Loucy (cell line): ENCODE measurements at regions not wholly inside any gene's neighbourhood (a gene's known extent, or its start where the extent isn't known, plus 50 kb on each side); places are given as distances from the start of the nearest gene placed in this dataset.
A peak's percentile ranks its signal among the peaks of the same experiment; 100 is the strongest.

Experiments
- H2AFZ ChIP-seq: fragments of 200-600 bp; sonication (generic); 2 replicates; pipeline ENCODE4 v1.6.0; 2016; ENCODE audit warnings: antibody characterized with exemption, mild to moderate bottlenecking, low read length, moderate library complexity
- H3F3A ChIP-seq: fragments of 200-600 bp; 2 replicates; pipeline ENCODE4 v1.6.0; 2016; ENCODE audit warnings: antibody characterized with exemption, low read depth, mild to moderate bottlenecking
- H3K27me3 ChIP-seq: fragments of 200-600 bp; sonication (generic); 2 replicates; pipeline ENCODE4 v1.6.1; 2014; ENCODE audit warnings: low read length, mild to moderate bottlenecking; ENCODE audit not compliant: insufficient read depth, poor library complexity, severe bottlenecking
- H3K36me3 ChIP-seq: fragments of 200-600 bp; sonication (generic); 2 replicates; pipeline ENCODE4 v1.6.1; 2016; ENCODE audit warnings: low read length; ENCODE audit not compliant: insufficient read depth
- H3K4me1 ChIP-seq: fragments of 200-600 bp; sonication (generic); 2 replicates; pipeline ENCODE4 v1.5.1; 2014; ENCODE audit warnings: low read length, mild to moderate bottlenecking; ENCODE audit not compliant: insufficient read depth, poor library complexity, severe bottlenecking
- H3K4me2 ChIP-seq: fragments of 200-600 bp; sonication (generic); 2 replicates; pipeline ENCODE4 v1.6.0; 2014; ENCODE audit warnings: antibody characterized with exemption, low read length, low read depth, mild to moderate bottlenecking; ENCODE audit not compliant: poor library complexity, severe bottlenecking
- H3K4me3 ChIP-seq: fragments of 200-600 bp; sonication (generic); 2 replicates; pipeline ENCODE4 v1.5.1; 2014; ENCODE audit warnings: low read length, mild to moderate bottlenecking, mixed read lengths; ENCODE audit not compliant: poor library complexity, severe bottlenecking
- H3K79me2 ChIP-seq: fragments of 200-600 bp; sonication (generic); 2 replicates; pipeline ENCODE4 v1.6.1; 2014; ENCODE audit warnings: low read length; ENCODE audit not compliant: insufficient read depth
- H3K9ac ChIP-seq: fragments of 200-600 bp; sonication (generic); 2 replicates; pipeline ENCODE4 v1.6.0; 2014; ENCODE audit warnings: mild to moderate bottlenecking, low read depth, low read length, moderate library complexity; ENCODE audit not compliant: poor library complexity, severe bottlenecking
- H3K9me2 ChIP-seq: fragments of 200-600 bp; sonication (generic); replicated peaks from 2 replicates; pipeline ENCODE4 v1.6.1; 2016; ENCODE audit warnings: low read depth, low read length, mixed read lengths
- H3K9me3 ChIP-seq: fragments of 200-600 bp; sonication (generic); 2 replicates; pipeline ENCODE4 v1.6.1; 2014; ENCODE audit warnings: mild to moderate bottlenecking, antibody characterized with exemption, low read length, low read depth; ENCODE audit not compliant: insufficient read depth
- H4K20me1 ChIP-seq: fragments of 200-600 bp; sonication (generic); 2 replicates; pipeline ENCODE4 v1.6.0; 2014; ENCODE audit warnings: antibody characterized with exemption, low read length, mild to moderate bottlenecking; ENCODE audit not compliant: insufficient read depth, poor library complexity, severe bottlenecking
- EZH2phosphoT487 ChIP-seq: fragments of 200-600 bp; IDR thresholded peaks from 2 replicates; pipeline ENCODE4 v1.6.1; 2018; ENCODE audit warnings: antibody characterized with exemption, mild to moderate bottlenecking, moderate library complexity, borderline replicate concordance
- TF ChIP-seq, protein P1 (sequence below): fragments of 200-600 bp; sonication (generic); conservative IDR thresholded peaks from 2 replicates; pipeline ENCODE4 v1.5.1; 2014; ENCODE audit warnings: mild to moderate bottlenecking, antibody characterized with exemption, low read length

DNA sequence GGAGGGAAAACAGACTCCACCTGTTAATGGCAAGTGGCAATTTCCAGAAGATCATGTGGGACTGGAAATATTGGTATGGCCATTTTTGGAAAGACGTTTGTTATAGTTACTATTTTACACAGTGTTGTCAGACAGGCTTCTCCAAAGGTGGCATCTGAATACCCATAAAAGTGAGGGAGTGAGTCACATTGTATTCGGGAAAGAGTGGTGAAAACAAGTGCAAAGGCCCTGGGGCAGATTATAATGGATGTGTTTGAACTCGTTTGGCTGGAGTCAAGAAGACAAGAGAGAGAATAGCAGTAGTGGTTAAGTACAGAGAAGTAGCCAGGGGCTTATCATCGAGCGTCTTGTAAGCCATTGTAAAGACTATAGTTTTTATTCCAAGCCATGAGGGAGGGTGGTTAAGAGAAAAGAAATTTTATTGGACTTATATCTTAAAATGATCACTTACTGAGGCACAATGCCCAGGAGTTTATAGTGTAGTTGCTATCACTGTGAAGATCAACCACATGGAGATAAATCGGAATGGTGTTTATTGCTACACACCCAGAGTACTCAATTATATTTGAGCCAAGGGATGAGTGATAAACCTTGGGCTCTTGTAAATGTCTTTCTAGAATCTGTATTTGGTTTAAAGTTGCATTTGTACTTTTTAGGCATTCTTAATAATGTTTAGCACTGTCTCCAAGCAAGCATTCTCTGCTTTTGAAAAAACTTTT, 212.8 kb upstream of the KBTBD8 start:
- H3K9ac ChIP-seq, result no peak overlapping the region
- no peaks in the 10 kb centered on the region for H4K20me1 ChIP-seq
- no peaks in the 10 kb centered on the region for H3F3A ChIP-seq
- no peaks in the 10 kb centered on the region for H3K36me3 ChIP-seq
- no peaks in the 10 kb centered on the region for H3K79me2 ChIP-seq
- H3K9me3 ChIP-seq, result no peaks in the 10 kb centered on the region
- TF ChIP-seq, protein P1, sequence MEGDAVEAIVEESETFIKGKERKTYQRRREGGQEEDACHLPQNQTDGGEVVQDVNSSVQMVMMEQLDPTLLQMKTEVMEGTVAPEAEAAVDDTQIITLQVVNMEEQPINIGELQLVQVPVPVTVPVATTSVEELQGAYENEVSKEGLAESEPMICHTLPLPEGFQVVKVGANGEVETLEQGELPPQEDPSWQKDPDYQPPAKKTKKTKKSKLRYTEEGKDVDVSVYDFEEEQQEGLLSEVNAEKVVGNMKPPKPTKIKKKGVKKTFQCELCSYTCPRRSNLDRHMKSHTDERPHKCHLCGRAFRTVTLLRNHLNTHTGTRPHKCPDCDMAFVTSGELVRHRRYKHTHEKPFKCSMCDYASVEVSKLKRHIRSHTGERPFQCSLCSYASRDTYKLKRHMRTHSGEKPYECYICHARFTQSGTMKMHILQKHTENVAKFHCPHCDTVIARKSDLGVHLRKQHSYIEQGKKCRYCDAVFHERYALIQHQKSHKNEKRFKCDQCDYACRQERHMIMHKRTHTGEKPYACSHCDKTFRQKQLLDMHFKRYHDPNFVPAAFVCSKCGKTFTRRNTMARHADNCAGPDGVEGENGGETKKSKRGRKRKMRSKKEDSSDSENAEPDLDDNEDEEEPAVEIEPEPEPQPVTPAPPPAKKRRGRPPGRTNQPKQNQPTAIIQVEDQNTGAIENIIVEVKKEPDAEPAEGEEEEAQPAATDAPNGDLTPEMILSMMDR, result no peak
- TF ChIP-seq EZH2phosphoT487, result no peak
- no peak overlapping the region for H2AFZ ChIP-seq
- no peak overlapping the region for H3K4me2 ChIP-seq
- H3K4me1 ChIP-seq, result no peaks in the 10 kb centered on the region
- H3K9me2 ChIP-seq, result no peaks in the 10 kb centered on the region
- no peaks in the 10 kb centered on the region for H3K27me3 ChIP-seq
- H3K4me3 ChIP-seq, result no peak overlapping the region

DNA sequence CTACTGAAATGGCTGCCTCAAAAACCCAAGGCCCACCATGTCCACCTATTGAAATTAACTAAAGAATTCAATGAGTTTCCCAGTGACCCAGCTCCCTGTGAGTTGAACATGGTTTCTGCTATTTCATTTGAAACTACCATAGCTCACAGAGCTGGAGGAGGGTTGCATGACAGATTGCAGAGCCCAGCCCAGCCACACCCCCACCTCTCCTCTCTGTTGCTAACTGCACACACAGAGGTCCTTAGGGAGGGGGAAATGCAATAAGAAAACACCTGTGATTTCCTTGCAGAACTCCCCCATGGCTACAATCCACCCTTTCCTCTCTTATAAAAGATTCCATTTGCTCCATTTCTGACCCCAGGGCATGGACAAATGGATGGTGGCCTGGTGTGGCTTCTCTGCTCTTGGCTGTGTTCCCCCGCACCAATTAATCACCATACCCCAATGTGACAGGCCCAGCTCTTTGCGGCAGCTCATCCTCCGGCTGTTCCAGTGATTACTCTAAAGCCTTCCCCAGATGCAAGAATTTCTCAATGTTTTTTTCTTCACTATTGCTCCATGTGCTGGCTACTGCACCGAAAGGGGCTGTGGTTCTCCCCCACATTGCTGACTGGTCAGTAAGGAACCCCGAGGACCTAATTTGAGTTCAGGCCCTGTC, 208.4 kb upstream of the KBTBD8 start:
- no peaks in the 10 kb centered on the region for H3F3A ChIP-seq
- no peaks in the 10 kb centered on the region for H4K20me1 ChIP-seq
- H3K4me1 ChIP-seq, result no peaks in the 10 kb centered on the region
- H2AFZ ChIP-seq, result no peak overlapping the region
- H3K9ac ChIP-seq, result no peak overlapping the region
- H3K4me2 ChIP-seq, result no peak overlapping the region
- no peaks in the 10 kb centered on the region for H3K9me2 ChIP-seq
- H3K9me3 ChIP-seq, result no peaks in the 10 kb centered on the region
- TF ChIP-seq EZH2phosphoT487, result no peak
- TF ChIP-seq, protein P1, result no peak
- H3K36me3 ChIP-seq, result no peaks in the 10 kb centered on the region
- H3K4me3 ChIP-seq, result no peak overlapping the region
- no peaks in the 10 kb centered on the region for H3K79me2 ChIP-seq
- H3K27me3 ChIP-seq, result no peaks in the 10 kb centered on the region

DNA sequence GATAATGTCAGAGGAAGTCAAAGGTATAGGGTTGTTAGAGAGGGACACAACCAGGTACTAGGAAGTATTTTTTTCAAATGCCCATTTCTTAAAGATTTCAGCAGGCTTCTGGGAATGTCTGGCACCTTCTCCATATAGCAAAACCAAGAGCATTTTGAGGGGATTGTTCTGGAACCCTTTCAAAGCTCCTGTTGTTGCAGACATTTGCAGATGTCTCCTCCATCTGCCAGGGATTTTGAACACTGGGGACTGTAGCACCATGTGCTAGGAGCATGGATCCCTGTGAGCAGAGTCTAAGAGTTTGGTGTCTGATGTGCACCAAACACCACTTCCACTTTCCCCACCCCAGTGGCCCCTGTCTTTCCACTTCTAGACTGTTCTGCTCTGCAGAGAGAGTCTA, 206.0 kb upstream of the KBTBD8 start:
- Histone ChIP-seq H4K20me1 (no peaks in the 10 kb centered on the region), H3K9me2 (no peaks in the 10 kb centered on the region), H3K4me1 (no peaks in the 10 kb centered on the region), H2AFZ (0 out of 2 replicates have a peak overlapping the region, but pooled peaks have one; percentile 8), H3K9me3 (no peaks in the 10 kb centered on the region), H3K36me3 (no peaks in the 10 kb centered on the region), H3K27me3 (no peaks in the 10 kb centered on the region), H3K4me3 (no peak overlapping the region), H3K79me2 (no peaks in the 10 kb centered on the region), H3F3A (no peaks in the 10 kb centered on the region), H3K4me2 (no peak overlapping the region), H3K9ac (no peak overlapping the region)
- no peak for TF ChIP-seq EZH2phosphoT487
- TF ChIP-seq, protein P1, result no peak
